MM.1S (cell line): ENCODE measurements at regions not wholly inside any gene's neighbourhood (a gene's known extent, or its start where the extent isn't known, plus 50 kb on each side); places are given as distances from the start of the nearest gene placed in this dataset.

Experiments
- CTCF ChIP-seq: fragments of 300-600 bp; sonication (generic); IDR thresholded peaks from 2 replicates; pipeline ENCODE4 v1.5.1; 2016; ENCODE audit warnings: antibody characterized with exemption, low read length, mixed read lengths
- EZH2phosphoT487 ChIP-seq: fragments of 300-600 bp; sonication (generic); IDR thresholded peaks from 2 replicates; pipeline ENCODE4 v1.6.1; 2018; ENCODE audit warnings: antibody characterized with exemption, low read length

GRCh38 chrX:13470685-13470977, 98.8 kb upstream of the EGFL6 start:
- no peak for TF ChIP-seq CTCF
- no peak for TF ChIP-seq EZH2phosphoT487
